ENCODE measurements at regions not wholly inside any gene's neighbourhood (a gene's known extent, or its start where the extent isn't known, plus 50 kb on each side); places are given as distances from the start of the nearest gene placed in this dataset.

- Histone ChIP-seq H3K4me3 (ENCODE audit: low read depth in 1 of 2, low read length in 2 of 2) (no peak overlapping the region), H4K20me1 (ENCODE audit: insufficient read depth, low read length) (no peaks in the 10 kb centered on the region), H3K4me2 (ENCODE audit: insufficient read depth, low read length) (no peak overlapping the region), H3K27ac (ENCODE audit: low read length) (no peak overlapping the region), H3K9ac (ENCODE audit: low read depth, low read length) (no peak overlapping the region), H2AFZ (ENCODE audit: low read depth, low read length) (no peak overlapping the region; the same call in 1 of the 2 replicates), H3K27me3 (ENCODE audit: insufficient read depth, low read length, poor library complexity) (no peaks in the 10 kb centered on the region), H3K9me3 (ENCODE audit: insufficient read depth, low read length, severe bottlenecking) (no peaks in the 10 kb centered on the region), H3K4me1 (ENCODE audit: insufficient read depth, low read length) (peaks cover 10% of the 10 kb centered on the region), H3K36me3 (ENCODE audit: insufficient read depth, low read length) (no peaks in the 10 kb centered on the region), H3K79me2 (ENCODE audit: insufficient read depth, low read length) (no peaks in the 10 kb centered on the region)
- DNase-seq (no peak), ATAC-seq (ENCODE audit: insufficient read depth, low read depth) (no peak)
- no peak for TF ChIP-seq CTCF (IDR thresholded peaks at IDR 0.05; ENCODE audit: borderline replicate concordance, extremely low read depth, low read length, poor library complexity, severe bottlenecking)
- no peak for TF ChIP-seq EZH2 (IDR thresholded peaks at IDR 0.05; ENCODE audit: borderline replicate concordance, low read depth, low read length, severe bottlenecking)
These were observed 126.0 kb downstream of the BTG1 start for GRCh38 chr12:92019491-92020277.

GRCh38 chr12:92012691-92013090 lies 133.0 kb downstream of the BTG1 start:
- ATAC-seq (ENCODE audit: insufficient read depth, low read depth): no peak
- H3K4me1 ChIP-seq (ENCODE audit: insufficient read depth, low read length): peaks cover 6% of the 10 kb centered on the region
- no peak overlapping the region for H2AFZ ChIP-seq (ENCODE audit: low read depth, low read length)
- H3K9me3 ChIP-seq (ENCODE audit: insufficient read depth, low read length, severe bottlenecking): no peaks in the 10 kb centered on the region
- H4K20me1 ChIP-seq (ENCODE audit: insufficient read depth, low read length): no peaks in the 10 kb centered on the region
- no peak overlapping the region for H3K4me3 ChIP-seq (ENCODE audit: low read depth in 1 of 2, low read length in 2 of 2)
- no peak overlapping the region for H3K9ac ChIP-seq (ENCODE audit: low read depth, low read length)
- no peak overlapping the region for H3K27ac ChIP-seq (ENCODE audit: low read length)
- no peaks in the 10 kb centered on the region for H3K27me3 ChIP-seq (ENCODE audit: insufficient read depth, low read length, poor library complexity)
- no peak overlapping the region for H3K4me2 ChIP-seq (ENCODE audit: insufficient read depth, low read length)
- TF ChIP-seq CTCF (IDR thresholded peaks at IDR 0.05; ENCODE audit: borderline replicate concordance, extremely low read depth, low read length, poor library complexity, severe bottlenecking): no peak
- TF ChIP-seq EZH2 (IDR thresholded peaks at IDR 0.05; ENCODE audit: borderline replicate concordance, low read depth, low read length, severe bottlenecking): no peak
- no peaks in the 10 kb centered on the region for H3K79me2 ChIP-seq (ENCODE audit: insufficient read depth, low read length)
- no peaks in the 10 kb centered on the region for H3K36me3 ChIP-seq (ENCODE audit: insufficient read depth, low read length)
- DNase-seq: no peak

GRCh38 chr12:92010853-92011701 lies 134.6 kb downstream of the BTG1 start:
- Histone ChIP-seq H3K4me3 (ENCODE audit: low read depth in 1 of 2, low read length in 2 of 2) (no peak overlapping the region), H3K27me3 (ENCODE audit: insufficient read depth, low read length, poor library complexity) (no peaks in the 10 kb centered on the region), H2AFZ (ENCODE audit: low read depth, low read length) (no peak overlapping the region), H3K27ac (ENCODE audit: low read length) (no peak overlapping the region), H3K9ac (ENCODE audit: low read depth, low read length) (no peak overlapping the region), H3K4me1 (ENCODE audit: insufficient read depth, low read length) (peaks cover 6% of the 10 kb centered on the region), H4K20me1 (ENCODE audit: insufficient read depth, low read length) (no peaks in the 10 kb centered on the region), H3K4me2 (ENCODE audit: insufficient read depth, low read length) (no peak overlapping the region), H3K9me3 (ENCODE audit: insufficient read depth, low read length, severe bottlenecking) (no peaks in the 10 kb centered on the region), H3K79me2 (ENCODE audit: insufficient read depth, low read length) (no peaks in the 10 kb centered on the region), H3K36me3 (ENCODE audit: insufficient read depth, low read length) (no peaks in the 10 kb centered on the region)
- ATAC-seq (ENCODE audit: insufficient read depth, low read depth): no peak
- TF ChIP-seq EZH2 (IDR thresholded peaks at IDR 0.05; ENCODE audit: borderline replicate concordance, low read depth, low read length, severe bottlenecking): no peak
- no peak for TF ChIP-seq CTCF (IDR thresholded peaks at IDR 0.05; ENCODE audit: borderline replicate concordance, extremely low read depth, low read length, poor library complexity, severe bottlenecking)
- no peak for DNase-seq
